Psoas muscle (tissue), 7 donors: ENCODE measurements at regions not wholly inside any gene's neighbourhood (a gene's known extent, or its start where the extent isn't known, plus 50 kb on each side); places are given as distances from the start of the nearest gene placed in this dataset.

Source experiments
- ATAC-seq, 4 donors: fragments of 200-7000 bp; cut with Tn5 transposase; one replicate each; pipeline ENCODE4 v1.9.1; 2020; ENCODE audit warnings: moderate library complexity in 3 of 4, mild to moderate bottlenecking in 2 of 4
- DNase-seq, 2 donors: peaks; one replicate each; pipeline ENCODE4 v3.0.0-alpha.2; 2020
- H3K27ac ChIP-seq: fragments of 200-600 bp; one replicate; pipeline ENCODE4 v1.8.0; 2022
- H3K27me3 ChIP-seq, 3 donors: fragments of 200-600 bp in 1 of 3; one replicate each; pipeline versions ENCODE4 v1.6.1 to v1.8.0; 2013 to 2022; ENCODE audit warnings: low read length in 2 of 3, mild to moderate bottlenecking in 2 of 3, moderate library complexity in 1 of 3; ENCODE audit not compliant: insufficient read depth in 3 of 3
- H3K36me3 ChIP-seq, 2 donors: fragments of 200-600 bp in 1 of 2; one replicate each; pipeline versions ENCODE4 v1.6.1 to v1.8.0; 2013 to 2022; ENCODE audit warnings: low read depth in 1 of 2, mild to moderate bottlenecking in 1 of 2, moderate library complexity in 1 of 2; ENCODE audit not compliant: insufficient read depth in 1 of 2
- H3K4me1 ChIP-seq: fragments of 200-600 bp; one replicate; pipeline ENCODE4 v1.8.0; 2022
- H3K4me3 ChIP-seq: fragments of 200-600 bp; one replicate; pipeline ENCODE4 v1.8.0; 2022; ENCODE audit warnings: mild to moderate bottlenecking
- H3K9me3 ChIP-seq: fragments of 200-600 bp; one replicate; pipeline ENCODE4 v1.8.0; 2022
- WGBS, 3 donors: extraction: QIAGEN DNeasy Blood & Tissue Kit; methylation state at CpG; one replicate each; pipeline versions ENCODE4 v1.1.6 to v1.1.7; 2013; 5-methylcytosine and 5-hydroxymethylcytosine counted together
- intact Hi-C, 2 donors: fragments of 100-400 bp; cut with DNase I; formaldehyde crosslinking; loops; one replicate each; pipeline versions ENCODE4 v1.11.0 to v1.14.2; 2022
- TF ChIP-seq, protein P1 (sequence below): fragments of 200-600 bp; IDR thresholded peaks from one replicate; pipeline ENCODE4 v1.8.0; 2022; ENCODE audit warnings: antibody characterized with exemption
- donor health status: healthy with polysubstance abuse.
- donor health status: DM: no; HTN: no; CAD: no; lungs with moderate emphysema.
- donor health status: Bipolar disorder and iron deficiency.
- donor health status: healthy.
- donor health status: DM: yes; HTN: yes; CAD: no.
- donor health status: DM: no; HTN: no; CAD: no.
- donor health status: DM: yes; HTN: yes; CAD: no.

DNA sequence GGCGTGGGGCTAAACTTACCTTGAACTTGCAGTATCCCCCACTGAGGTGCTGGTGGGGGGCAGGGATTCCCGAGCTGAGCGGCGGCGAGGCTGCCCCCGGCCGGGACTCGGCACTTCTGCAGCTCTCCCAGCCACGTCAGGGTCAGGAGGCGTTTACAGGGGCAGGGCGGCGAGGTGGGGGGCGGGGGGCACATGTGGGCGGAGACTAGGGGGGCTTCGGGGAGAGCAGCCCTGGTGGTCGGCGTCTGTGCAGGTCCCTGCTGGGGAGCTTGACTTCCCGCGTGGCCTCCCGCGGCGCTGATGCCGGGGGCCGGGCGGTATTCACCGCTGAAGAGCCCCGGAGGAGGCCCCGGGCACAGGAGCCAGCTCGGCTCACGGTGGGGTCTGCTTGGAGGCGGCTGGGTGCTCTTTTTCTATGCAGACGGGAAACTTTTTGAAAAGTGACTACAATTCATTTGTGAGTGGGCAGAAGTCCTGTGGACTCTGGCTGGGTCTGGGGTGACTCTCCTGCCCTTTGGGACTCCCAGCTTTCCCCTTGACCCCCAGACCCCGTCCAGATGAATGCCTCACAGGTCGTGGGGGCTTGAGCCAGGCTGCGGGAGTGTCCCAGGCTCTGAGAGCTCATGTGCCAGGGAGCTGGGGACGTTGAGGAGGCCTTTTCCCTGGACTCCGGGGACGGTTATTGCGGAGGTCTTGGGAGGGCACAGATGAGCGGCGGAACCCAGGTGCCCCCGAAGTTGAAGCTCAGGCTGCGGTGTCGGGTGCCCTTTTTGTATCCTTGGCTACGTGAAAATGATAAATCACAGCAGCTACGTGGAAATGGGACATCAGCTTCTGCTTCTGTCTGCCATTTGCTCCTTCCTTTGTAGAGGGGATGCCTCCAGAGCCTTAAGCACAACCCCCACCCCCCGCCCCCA is 75.9 kb upstream of the GATA5 start:
- ATAC-seq: no peak
- H3K27me3 ChIP-seq: peaks cover 0 to 5% (median 0%) of the 10 kb centered on the region in 3 donors

DNA sequence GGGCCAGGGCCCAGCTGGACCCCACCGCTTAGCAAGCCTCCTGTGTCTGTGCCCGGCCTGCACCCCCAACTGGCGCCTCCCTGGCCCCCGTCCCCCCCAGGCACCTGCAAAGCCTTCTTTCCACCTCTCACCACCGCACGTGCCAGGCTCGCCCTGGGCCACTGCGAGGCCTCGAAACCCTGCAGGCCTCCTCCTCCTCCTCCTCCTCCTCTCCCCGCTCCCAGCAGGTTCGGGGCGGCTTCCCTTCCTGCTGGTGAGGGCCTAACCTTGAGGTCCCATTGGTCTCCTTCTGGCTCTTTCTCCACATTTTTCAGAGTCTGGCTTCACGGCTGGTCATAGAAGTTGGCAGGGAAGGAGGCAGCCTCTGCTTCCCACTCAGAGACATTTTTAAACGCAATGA is 76.8 kb upstream of the GATA5 start:
- Histone ChIP-seq H3K4me3 (peak overlapping the region; percentile 79), H3K4me1 (peaks cover 35% of the 10 kb centered on the region), H3K27me3 (peaks cover 0 to 5% (median 0%) of the 10 kb centered on the region in 3 donors), H3K36me3 (peaks cover 0 to 6% of the 10 kb centered on the region in 2 donors), H3K9me3 (no peaks in the 10 kb centered on the region), H3K27ac (peak overlapping the region; percentile 92)
- TF ChIP-seq, protein P1, sequence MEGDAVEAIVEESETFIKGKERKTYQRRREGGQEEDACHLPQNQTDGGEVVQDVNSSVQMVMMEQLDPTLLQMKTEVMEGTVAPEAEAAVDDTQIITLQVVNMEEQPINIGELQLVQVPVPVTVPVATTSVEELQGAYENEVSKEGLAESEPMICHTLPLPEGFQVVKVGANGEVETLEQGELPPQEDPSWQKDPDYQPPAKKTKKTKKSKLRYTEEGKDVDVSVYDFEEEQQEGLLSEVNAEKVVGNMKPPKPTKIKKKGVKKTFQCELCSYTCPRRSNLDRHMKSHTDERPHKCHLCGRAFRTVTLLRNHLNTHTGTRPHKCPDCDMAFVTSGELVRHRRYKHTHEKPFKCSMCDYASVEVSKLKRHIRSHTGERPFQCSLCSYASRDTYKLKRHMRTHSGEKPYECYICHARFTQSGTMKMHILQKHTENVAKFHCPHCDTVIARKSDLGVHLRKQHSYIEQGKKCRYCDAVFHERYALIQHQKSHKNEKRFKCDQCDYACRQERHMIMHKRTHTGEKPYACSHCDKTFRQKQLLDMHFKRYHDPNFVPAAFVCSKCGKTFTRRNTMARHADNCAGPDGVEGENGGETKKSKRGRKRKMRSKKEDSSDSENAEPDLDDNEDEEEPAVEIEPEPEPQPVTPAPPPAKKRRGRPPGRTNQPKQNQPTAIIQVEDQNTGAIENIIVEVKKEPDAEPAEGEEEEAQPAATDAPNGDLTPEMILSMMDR: no peak
- DNase-seq (no peak), ATAC-seq (no peak)
- 26 to 41% (median 37%) methylated on average over 12 to 14 of the region's 14 CpGs for WGBS, 3 donors
- intact Hi-C loops: loop anchor here in 1 of 2 donors (5.0 kb wide), 1 partner anchor 50 kb away; no protein-coding TSS in a partner anchor

More for the DNA sequence above, 75.9 kb upstream of the GATA5 start:
- H3K4me1 ChIP-seq: peaks cover 25% of the 10 kb centered on the region
- H3K4me3 ChIP-seq: peak overlapping the region; percentile 79
- no peak for DNase-seq
- H3K36me3 ChIP-seq: peaks cover 0 to 6% of the 10 kb centered on the region in 2 donors
- intact Hi-C loops: loop anchor here (2.0 to 5.0 kb wide), 2 partner anchors 15 to 49 kb away; no protein-coding TSS in a partner anchor
- no peaks in the 10 kb centered on the region for H3K9me3 ChIP-seq
- H3K27ac ChIP-seq: peak overlapping the region; percentile 92
- WGBS, 3 donors: 7 to 16% (median 8%) methylated on average over 39 to 47 of the region's 47 CpGs
- TF ChIP-seq, protein P1: no peak

DNA sequence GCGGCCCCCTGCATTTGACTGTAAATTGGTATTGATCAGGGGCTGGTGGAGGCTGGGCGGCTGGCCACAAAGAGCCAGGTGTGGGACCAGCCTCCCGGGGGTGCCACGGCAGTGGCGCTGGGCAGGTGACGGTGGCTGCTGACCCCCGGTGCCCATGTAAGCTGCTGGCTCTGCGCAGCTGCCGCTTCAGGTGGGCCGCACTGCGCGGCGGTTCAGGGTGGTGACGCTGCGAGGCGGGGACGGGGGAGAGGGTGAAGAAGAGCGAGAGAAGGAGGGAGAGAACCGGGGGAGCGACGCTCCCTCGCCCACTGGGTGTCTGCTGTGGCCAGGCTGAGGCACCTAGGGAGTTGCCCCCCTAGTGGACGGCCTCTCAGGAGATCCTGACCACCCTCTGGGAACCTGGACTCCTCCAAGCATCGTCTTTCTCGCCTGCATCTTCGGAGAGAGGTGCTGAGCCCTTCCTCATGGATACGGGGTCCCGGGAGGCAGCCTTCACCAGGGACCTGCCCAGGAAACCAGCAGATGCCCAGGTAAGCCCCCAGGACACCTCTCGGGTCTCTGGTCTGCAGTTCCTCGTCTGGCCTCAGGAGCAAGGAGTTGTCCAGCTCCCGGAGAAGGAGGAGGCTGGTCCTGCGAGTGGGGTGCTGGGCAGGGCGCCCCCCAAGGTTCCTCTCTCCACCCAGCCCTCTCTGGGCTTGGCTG is 77.5 kb upstream of the GATA5 start:
- Histone ChIP-seq H3K27ac (peak overlapping the region; percentile 92), H3K9me3 (no peaks in the 10 kb centered on the region), H3K36me3 (peaks cover 0 to 6% of the 10 kb centered on the region in 2 donors), H3K4me1 (peaks cover 41% of the 10 kb centered on the region), H3K27me3 (peaks cover 0 to 5% (median 0%) of the 10 kb centered on the region in 3 donors), H3K4me3 (peak overlapping the region; percentile 79)
- ATAC-seq (no peak), DNase-seq (no peak)
- whole genome bisulfite sequencing, 3 donors: 43 to 45% (median 45%) methylated on average over 32 to 33 of the region's 33 CpGs
- TF ChIP-seq, protein P1: peak; percentile 19
- intact Hi-C loops: loop anchor here in 1 of 2 donors (5.0 kb wide), 1 partner anchor 51 kb away; no protein-coding TSS in a partner anchor

DNA sequence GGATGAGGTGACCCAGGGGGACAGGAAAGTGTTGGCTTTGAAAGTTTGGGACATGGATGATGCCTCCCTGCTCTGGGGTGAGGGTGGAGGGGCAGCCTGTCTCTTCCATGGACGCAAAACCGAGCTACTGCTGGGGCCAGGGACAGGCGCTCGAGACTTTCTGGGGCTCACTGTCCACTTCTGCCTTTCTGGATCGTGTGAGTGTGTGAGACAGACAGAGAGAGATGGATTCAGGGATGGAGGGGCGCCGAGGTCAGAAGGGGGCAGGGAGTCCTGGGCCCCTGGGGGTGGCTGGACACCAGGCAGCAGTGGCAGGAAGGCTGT is 78.0 kb upstream of the GATA5 start:
- H3K4me1 ChIP-seq: peaks cover 37% of the 10 kb centered on the region
- intact Hi-C loops: loop anchor here in 1 of 2 donors (5.0 kb wide), 1 partner anchor 51 kb away; no protein-coding TSS in a partner anchor

More for the DNA sequence above, 78.0 kb upstream of the GATA5 start:
- Histone ChIP-seq H3K27me3 (peaks cover 0 to 5% (median 0%) of the 10 kb centered on the region in 3 donors), H3K27ac (peak overlapping the region; percentile 92), H3K9me3 (no peaks in the 10 kb centered on the region), H3K36me3 (peaks cover 0 to 6% of the 10 kb centered on the region in 2 donors), H3K4me3 (peak overlapping the region; percentile 79)
- WGBS, 3 donors: 23 to 59% (median 27%) methylated on average over 7 of the region's 7 CpGs
- DNase-seq: no peak
- TF ChIP-seq, protein P1: no peak
- ATAC-seq: no peak
